ENCODE measurements at regions not wholly inside any gene's neighbourhood (a gene's known extent, or its start where the extent isn't known, plus 50 kb on each side); places are given as distances from the start of the nearest gene placed in this dataset.

DNA sequence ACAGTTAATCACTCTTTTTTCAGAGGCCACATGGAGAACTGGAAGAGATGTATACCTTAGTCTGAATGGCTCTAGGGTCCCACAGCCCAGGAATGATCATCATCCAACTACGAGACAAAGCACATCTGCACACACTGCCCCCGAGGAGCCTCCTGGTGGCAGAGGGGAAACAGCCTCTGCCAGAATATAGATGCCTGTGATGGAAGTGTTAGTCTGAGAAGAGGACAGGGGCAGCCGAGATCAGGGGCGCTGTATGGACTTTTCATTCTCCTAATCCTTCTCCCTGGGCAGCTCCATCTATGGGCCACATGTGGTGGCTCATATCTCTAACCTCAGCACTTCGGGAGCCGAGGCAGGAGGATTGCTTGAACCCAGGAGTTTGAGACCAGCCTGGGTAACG is 82.8 kb upstream of the CAPRIN2 start:
- no peak for DNase-seq
- peaks cover 0 to 6% (median 6%) of the 10 kb centered on the region in 3 donors for H3K27me3 ChIP-seq
- TF ChIP-seq CTCF (IDR thresholded peaks at IDR 0.05 in 4 of 5, conservative IDR thresholded peaks at IDR 0.05 in 1 of 5), result no peak
- TF ChIP-seq POLR2A (IDR thresholded peaks at IDR 0.05), result no peak

DNA sequence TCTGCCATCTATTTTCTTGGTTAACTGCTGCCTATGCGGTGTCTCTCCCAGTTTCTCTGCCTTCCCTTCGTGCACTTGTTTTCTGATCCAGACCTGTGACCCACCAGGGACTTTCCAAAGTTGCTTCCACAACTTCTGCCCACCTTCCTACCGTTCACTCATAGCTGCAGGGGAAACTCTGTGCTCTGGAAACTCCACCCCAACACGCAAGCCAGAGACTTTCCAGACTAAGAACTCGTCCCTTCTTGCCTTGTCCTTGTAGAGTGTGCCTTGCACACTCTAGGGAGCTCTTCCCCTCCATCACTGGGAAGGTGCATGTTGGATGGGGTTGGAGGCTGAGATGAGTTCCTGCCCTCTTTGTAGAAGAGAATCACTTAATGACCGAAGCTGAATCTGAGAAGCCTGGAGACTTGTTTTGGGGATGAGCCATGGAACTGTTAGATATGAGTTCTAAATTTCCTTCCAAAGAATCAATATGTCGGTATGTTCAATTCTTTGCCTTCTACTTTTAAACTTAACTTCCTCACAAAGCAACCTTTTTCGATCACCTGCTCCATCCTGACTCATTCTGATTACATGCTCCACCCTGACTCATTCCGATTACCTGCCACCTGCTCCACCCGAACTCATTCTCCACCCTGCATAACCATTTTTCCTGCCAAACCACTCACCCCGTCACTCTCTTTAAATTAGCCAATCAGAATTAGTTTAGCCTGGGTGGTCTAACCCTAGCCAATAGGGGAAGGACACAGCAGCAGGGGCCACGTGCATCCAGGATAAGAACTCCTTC is 82.1 kb upstream of the CAPRIN2 start:
- no peak for TF ChIP-seq POLR2A (IDR thresholded peaks at IDR 0.05)
- no peak for TF ChIP-seq CTCF (IDR thresholded peaks at IDR 0.05 in 4 of 5, conservative IDR thresholded peaks at IDR 0.05 in 1 of 5)
- no peak overlapping the region for H3K4me3 ChIP-seq
- intact Hi-C loops (cut with DNase I; ENCODE audit: low total_unique reads), result no loop called here
- in situ Hi-C loops (cut with MboI; ENCODE audit: low sequenced_read_pairs in 4 of 4), result no loop called here
- H3K9me3 ChIP-seq, result no peaks in the 10 kb centered on the region
- H3K4me1 ChIP-seq, result no peaks in the 10 kb centered on the region
- no peaks in the 10 kb centered on the region for H3K36me3 ChIP-seq
- no peak overlapping the region for H3K27ac ChIP-seq
- DNase-seq (no peak), ATAC-seq (no peak)
- peaks cover 0 to 6% (median 6%) of the 10 kb centered on the region in 3 donors for H3K27me3 ChIP-seq

More for the DNA sequence above, 82.8 kb upstream of the CAPRIN2 start:
- intact Hi-C loops (cut with DNase I; ENCODE audit: low total_unique reads), result no loop called here
- ATAC-seq, result no peak
- Histone ChIP-seq H3K4me1 (no peaks in the 10 kb centered on the region), H3K36me3 (no peaks in the 10 kb centered on the region), H3K9me3 (no peaks in the 10 kb centered on the region), H3K4me3 (no peak overlapping the region), H3K27ac (no peak overlapping the region)
- in situ Hi-C loops (cut with MboI; ENCODE audit: low sequenced_read_pairs in 4 of 4), result no loop called here

GRCh38 chr12:30835216-30835615 is 80.5 kb upstream of the CAPRIN2 start:
- no peak overlapping the region for H3K27ac ChIP-seq
- DNase-seq (no peak), ATAC-seq (no peak)
- H3K4me3 ChIP-seq, result no peak overlapping the region
- TF ChIP-seq CTCF (IDR thresholded peaks at IDR 0.05 in 4 of 5, conservative IDR thresholded peaks at IDR 0.05 in 1 of 5) (no peak), POLR2A (IDR thresholded peaks at IDR 0.05) (no peak)
- no peaks in the 10 kb centered on the region for H3K36me3 ChIP-seq
- intact Hi-C loops (cut with DNase I; ENCODE audit: low total_unique reads), result no loop called here
- in situ Hi-C loops (cut with MboI; ENCODE audit: low sequenced_read_pairs in 4 of 4), result no loop called here
- H3K9me3 ChIP-seq, result no peaks in the 10 kb centered on the region
- H3K27me3 ChIP-seq, result peaks cover 0 to 6% (median 6%) of the 10 kb centered on the region in 3 donors
- H3K4me1 ChIP-seq, result no peaks in the 10 kb centered on the region

DNA sequence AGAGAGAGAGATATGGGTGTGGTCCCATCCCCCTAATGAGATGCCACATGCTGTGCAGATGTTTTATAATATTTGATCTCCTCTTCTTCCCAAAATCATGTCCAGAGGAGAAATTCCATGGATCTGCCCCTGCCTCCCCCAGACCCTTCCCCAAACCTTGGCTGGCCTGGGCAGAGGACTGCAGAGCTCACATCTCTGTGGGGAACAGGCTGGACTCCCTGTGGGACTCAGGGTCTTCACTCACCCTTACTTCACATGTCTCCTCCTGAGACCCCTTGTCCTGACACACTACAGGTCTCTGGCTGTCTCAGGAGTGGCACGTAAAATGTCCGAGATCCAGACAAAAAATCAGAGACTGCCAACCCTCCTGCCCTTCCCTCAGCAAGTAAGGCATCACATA is 76.0 kb upstream of the CAPRIN2 start:
- Histone ChIP-seq H3K36me3 (no peaks in the 10 kb centered on the region), H3K4me1 (no peaks in the 10 kb centered on the region), H3K4me3 (no peak overlapping the region), H3K27me3 (peaks cover 0 to 6% (median 3%) of the 10 kb centered on the region in 3 donors), H3K27ac (no peak overlapping the region), H3K9me3 (no peaks in the 10 kb centered on the region)
- no peak for TF ChIP-seq POLR2A (IDR thresholded peaks at IDR 0.05)
- no peak for TF ChIP-seq CTCF (IDR thresholded peaks at IDR 0.05 in 4 of 5, conservative IDR thresholded peaks at IDR 0.05 in 1 of 5)
- intact Hi-C loops (cut with DNase I; ENCODE audit: low total_unique reads), result no loop called here
- DNase-seq (no peak), ATAC-seq (no peak)
- in situ Hi-C loops (cut with MboI; ENCODE audit: low sequenced_read_pairs in 4 of 4), result no loop called here
